ENCODE measurements at regions not wholly inside any gene's neighbourhood (a gene's known extent, or its start where the extent isn't known, plus 50 kb on each side); places are given as distances from the start of the nearest gene placed in this dataset.
"Not testable (repeated sequence)": the region's sequence is repeated elsewhere in the genome, so short reads cannot be mapped to it uniquely, and the experiment has no call there.

DNA sequence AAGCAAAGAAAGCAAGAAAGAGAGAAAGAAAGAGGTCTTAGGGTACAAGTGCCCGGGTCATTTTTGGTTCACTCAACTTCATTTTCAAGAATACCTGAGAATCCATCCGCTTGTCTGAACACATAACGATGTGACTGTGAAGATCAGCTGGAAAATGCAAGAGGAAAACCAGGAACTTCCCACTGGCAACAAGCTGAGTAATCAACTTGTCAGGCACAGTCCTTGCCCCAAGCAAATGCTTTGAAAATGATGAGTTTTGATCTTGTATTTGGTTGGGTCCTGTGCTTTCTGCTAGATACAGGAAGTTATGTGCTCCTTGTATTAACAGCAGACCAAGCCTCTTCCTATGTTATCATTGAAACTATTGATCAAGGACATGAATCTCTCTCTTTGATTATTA is 239.1 kb downstream of the ASMT start:
- no peak for DNase-seq

DNA sequence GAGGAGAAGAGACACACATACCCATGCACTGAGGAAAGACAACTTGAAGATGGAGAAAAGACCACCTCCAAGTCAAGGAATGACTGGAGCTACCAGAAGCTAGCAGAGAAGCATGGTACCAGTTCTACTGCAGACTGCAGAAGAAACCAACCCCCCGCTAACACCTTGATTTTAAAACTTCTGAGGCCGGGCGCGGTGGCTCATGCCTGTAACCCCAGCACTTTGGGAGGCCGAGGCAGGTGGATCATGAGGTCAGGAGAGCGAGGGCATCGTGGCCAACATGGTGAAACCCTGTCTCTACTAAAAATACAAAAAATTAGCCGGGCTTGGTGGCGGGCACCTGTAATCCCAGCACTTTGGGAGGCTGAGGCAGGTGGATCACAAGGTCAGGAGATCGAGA is 240.0 kb downstream of the ASMT start:
- DNase-seq = not testable (repeated sequence)

DNA sequence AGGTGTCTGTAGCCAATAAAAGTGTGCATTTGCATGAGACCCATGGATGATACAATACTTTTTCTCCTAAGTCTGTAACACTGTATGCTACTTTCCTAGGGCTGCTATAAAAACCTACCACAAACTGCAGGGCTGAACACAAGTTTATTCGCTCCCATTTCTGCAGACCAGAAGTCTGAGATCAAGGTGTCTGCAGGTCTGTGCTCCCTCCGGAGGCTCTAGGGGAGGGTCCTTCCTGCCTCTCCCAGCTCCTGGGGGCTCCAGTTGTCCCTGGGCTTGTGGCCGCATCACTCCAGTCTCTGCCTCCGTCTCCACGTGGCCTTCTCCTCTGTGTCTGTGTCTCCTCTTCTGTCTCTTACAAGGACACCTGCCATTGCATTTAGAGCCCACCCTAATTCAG is 244.4 kb downstream of the ASMT start:
- DNase-seq = not testable (repeated sequence)

DNA sequence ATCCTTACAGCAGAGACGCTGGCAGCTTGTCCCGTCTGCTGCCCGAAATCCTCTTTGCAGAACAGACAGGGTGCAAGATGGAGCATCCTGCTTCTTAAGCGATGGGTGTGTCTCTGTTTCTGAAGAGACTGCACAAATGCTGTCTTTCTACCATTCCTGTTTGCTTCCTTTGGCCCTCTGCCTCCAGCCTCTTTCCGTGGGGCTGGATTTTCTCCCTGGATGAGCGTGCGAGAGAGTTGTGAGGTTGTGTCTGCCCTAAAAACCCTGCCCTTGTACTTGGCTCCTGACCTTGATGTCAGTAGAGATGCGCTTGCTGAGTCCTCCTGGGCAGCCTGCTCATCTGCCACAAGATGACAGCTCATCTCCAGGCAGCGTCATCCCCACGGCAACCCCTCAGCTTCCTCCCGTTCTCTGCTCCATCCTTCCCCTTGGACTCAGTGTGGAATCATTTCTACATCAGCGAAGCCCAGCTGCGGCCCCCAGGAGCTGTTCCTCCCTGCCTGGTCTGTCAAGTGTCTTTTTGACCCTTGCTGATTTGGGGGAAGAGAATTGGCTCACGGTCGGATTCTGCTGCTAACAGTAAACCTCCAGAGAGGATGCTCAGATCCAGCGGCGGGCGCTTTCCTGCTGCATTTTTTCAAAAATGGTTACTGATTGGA is 246.2 kb downstream of the ASMT start:
- DNase-seq = no peak

DNA sequence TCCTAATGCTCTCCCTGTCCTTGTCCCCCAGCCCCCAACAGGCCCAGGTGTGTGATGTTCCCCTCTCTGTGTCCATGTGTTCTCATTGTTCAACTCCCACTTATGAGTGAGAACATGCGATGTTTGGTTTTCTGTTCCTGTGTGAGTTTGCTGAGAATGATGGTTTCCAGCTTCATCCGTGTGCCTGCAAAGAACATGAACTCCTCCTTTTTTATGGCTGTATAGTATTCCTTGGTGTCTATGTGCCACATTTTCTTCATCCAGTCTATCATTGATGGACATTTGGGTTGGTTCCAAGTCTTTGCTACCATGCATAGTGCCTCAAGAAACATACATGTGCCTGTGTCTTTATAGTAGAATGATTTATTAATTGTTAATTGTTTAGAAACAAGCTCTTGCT is 249.1 kb downstream of the ASMT start:
- DNase-seq = not testable (repeated sequence)

DNA sequence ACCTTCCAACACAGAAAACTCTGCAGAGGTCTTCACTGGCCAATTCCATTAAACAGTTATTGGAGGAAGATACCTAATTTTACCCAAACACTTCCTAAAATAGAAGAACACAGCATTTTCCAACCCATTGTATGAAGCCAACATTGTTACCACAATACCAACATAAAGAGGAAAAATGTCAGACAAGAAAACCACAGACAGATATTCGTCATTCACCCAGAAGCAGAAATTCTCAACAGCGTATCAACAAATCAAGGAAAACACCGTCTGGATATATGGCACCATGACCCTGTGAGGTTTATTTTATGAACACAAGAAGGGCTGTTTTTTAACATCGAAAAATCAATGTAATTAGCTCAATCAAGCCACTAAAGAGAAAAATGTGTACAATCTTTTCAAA is 255.6 kb downstream of the ASMT start:
- no peak for DNase-seq

DNA sequence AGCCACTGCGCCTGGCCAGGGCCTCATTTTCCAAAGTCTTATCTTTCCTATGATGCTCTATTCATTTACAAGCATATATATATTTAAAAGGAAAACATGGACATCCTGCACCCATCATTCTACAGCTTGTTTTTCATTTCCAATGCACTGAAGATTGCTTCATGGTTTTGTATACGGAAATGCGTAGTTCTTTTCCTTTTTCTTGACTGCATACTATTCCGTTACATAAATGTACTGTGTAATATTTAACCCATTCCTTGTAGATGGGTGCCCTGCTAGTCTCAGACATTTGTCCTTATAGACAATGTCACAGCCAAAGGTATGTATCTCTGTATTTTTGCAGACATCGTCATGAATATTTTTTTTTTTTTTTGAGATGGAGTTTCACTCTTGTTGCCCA is 257.0 kb downstream of the ASMT start:
- no peak for DNase-seq

DNA sequence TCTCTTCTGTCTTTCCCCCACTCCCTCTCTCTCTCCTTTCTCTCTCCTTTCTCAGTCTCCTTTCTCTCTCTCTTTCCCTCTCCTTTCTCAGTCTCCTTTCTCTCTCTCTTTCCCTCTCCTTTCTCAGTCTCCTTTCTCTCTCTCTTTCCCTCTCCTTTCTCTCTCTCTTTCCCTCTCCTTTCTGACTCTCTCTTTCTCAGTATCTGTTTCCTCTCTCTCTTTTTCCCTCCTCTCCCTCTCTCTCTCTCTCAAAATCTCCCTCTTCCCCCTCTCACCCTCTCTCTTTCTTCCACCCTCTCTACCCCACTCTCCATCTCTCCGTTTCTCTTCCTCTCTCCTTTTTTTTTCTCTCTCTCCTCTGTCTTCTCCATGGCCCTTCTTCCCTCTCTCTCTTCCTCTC is 258.8 kb downstream of the ASMT start:
- DNase-seq = no peak

DNA sequence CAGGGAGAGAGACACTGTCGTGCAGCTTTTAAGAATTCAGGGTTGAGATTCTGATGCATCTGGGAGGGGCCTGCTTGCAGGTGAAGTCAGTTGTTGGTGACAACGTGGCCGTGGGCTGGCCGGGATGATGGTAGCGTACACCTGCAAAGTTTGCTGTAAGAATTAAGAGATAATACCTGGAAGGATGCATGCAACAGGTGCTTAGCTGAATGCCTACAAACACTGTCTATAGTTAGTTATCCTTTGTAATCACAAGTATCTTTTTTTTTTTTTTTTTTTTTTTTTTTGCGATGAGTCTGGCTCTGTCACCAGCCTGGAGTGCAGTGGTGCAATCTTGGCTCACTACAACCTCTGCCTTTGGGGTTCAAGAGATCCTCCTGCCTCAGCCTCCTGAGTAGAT is 259.6 kb downstream of the ASMT start:
- DNase-seq = no peak

DNA sequence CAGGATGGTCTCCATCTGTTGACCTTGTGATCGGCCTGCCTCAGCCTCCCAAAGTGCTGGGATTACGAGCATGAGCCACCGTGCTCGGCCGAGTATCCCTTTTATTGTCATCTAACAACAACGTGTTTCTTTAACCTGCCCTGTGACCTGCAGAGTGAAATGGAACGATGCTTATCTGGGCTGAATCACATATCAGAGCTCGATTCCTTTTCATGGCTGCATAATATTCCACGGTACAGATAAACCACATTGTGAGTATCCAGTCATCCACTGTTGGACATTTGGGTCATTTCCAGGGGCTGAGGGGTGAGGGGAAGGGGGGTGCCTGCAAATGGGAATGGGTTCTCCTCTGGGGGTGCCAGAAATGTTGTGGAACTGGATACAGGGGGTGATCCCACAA is 260.0 kb downstream of the ASMT start:
- no peak for DNase-seq

DNA sequence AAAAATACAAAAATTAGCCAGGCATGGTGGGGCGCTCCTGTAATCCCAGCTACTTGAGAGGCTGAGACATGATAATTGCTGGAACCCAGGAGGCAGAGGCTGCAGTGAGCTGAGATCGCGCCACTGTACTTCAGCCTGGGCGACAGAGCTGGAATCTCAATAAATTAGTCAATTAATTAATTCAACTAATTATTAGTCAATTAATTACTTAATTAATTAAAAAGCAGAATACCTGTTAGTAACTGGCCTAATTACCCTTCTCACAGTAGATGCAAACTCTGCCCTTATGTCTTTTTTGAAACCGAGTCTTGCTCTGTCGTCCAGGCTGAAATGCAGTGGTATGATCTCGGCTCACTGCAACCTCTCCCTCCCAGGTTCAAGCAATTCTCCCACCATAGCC is 261.2 kb downstream of the ASMT start:
- no peak for DNase-seq

DNA sequence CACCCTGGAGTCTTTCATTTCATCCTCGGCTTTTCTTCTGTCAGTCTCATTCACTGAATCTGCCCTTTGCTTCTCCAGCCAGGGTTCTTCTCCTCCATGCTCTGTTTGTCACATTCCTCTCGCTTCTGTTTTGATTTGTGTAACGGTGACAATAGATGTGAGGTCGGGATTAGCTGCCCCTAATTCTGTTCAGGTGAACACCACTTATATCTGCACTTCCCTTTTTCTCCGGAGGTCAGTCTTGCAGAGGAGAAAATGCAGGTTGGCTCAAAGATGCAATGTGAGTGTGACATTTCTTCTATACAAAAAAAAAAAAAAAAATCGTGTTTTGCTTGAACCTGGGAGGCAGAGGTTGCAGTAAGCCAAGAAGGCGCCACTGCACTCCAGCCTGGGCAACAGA is 262.9 kb downstream of the ASMT start:
- DNase-seq = no peak

DNA sequence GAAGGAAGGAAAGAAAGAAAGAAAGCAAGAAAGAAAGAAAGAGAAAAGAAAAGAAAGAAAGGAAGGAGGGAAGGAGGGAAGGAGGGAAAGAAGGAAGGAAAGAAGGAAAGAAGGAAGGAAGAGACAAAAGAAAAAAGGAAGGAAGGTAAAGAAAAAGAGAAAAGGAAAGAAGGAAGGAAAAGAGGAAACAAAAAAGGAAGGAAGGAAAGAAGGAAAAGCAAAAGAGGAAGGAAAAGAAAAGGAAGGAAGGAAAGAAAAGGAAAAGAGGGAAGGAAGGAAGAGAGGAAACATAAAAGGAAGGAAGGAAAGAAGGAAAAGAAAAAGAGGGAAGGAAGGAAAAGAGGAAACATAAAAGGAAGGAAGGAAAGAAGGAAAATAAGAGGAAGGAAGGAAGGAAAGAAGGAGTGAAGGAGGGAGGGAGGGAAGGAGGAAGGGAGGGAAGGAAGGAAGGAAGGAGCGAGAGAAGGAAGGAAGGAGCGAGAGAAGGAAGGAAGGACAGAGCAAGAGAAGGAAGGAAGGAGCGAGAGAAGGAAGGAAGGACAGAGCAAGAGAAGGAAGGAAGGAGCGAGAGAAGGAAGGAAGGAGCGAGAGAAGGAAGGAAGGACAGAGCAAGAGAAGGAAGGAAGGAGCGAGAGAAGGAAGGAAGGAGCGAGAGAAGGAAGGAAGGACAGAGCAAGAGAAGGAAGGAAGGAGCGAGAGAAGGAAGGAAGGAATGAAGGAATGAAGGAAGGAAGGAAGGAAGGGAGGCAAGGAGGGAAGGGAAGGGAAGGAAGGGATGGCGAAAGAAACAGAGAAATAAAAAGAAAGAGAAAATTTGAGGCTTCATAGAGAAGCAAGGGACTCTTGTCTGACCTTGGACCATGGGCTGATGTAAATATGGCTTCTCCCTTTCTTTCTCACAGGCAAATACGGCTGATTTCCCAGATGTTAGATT is 266.3 kb downstream of the ASMT start:
- not testable (repeated sequence) for DNase-seq

DNA sequence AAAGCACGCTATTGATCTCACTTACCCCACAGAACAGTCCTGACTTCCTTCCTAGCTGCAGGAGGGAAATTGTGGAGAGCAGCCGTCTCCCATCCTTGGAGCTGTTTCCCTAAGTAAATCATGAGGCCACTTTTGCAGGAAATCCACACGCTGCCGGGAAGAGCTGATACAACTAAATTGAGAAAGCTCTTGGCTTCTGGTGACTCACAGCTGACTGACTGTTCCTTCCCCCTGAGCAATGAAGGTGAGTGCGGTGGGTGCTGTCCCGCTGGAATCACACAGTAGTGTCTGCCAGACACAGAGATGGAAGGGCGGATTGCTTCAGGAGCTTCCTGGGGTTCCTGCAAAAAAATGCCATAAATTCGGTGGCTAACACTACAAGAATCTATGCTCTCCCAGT is 268.9 kb downstream of the ASMT start:
- no peak for DNase-seq

DNA sequence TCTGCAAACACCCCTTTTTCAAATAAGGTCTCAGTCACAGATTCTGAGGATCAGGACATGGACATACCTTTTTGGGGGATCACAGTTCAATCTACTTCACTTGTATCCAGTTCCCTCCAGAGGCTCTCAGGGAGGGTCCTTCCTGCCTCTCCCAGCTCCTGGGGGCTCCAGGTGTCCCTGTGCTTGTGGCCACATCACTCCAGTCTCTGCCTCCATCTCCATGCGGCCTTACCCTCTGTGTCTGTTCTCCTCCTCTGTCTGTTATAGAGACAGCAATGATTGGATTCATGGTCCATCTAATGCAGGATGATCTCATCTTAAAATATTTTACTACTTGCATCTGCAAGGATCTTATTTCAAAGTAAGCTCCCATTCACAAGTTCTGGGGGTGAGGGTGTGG is 269.6 kb downstream of the ASMT start:
- DNase-seq = no peak

DNA sequence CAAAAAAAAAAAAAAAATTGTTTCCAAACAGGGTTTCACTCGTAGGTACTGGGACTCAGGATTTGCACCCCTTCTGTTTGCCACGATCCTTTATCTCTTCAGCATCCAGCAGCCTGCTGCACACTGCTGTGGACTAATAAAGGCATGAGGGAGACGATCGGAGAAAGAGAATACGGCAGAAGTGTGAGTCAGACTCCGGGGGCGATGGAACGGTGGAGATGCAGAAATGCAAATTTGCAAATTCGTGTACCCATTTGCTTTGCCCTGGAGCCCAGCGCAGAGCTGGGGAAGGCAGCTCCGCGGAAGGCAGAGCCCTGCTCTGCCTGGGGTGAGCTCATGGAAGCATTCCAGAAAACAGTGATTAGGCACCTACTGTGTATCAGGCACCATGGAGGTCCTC is 270.3 kb downstream of the ASMT start:
- DNase-seq = no peak

DNA sequence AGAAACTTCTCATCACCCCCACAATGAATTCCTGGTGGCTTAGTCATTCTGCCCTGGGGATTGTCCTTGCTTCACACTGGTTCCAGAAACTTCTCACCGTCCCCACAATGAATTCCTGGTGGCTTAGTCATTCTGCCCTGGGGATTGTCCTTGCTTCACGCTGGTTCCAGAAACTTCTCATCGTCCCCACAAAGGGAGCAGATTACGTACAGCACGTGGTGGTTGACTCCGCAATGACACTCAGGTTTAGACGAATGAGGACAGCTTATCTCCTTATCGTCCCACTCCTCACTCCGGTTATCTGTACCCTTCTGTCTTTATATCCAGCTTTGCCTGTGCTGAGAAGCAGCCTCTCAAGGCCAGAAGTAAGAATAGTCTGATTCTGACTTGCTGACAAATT is 273.4 kb downstream of the ASMT start:
- DNase-seq = not testable (repeated sequence)

DNA sequence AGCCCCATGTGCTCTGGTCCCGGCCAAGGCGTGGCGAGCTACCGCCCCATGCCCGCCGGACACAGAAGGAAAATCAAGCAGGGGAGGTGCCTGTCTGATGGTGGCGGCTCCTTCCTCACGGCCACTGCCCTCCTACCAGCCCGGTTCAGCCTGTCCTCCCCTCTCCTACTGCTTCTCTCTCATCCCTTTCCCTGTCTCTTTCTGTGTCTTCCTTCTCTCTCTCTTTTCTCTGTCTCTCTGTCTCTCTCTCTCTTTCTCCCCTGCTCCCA is 279.1 kb downstream of the ASMT start:
- no peak for DNase-seq

DNA sequence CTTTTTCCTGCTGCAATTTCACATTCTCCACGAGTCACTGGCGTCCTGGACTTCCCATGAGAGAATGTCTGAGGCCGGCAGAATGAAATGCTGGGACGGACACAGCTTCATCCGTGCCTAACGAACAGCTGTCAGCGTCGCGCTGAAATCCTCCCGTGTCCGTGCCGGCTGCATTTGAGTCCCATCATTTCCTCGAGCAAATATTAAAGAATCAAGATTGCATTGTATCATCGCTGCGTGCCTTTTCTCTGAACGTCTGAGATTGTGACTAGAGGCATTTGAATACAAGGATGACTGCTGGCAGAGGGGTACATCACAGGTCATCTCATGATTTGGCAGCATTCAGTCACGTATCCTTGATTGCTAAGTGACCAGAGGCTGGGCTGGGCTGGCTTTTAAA is 279.9 kb downstream of the ASMT start:
- DNase-seq = no peak

DNA sequence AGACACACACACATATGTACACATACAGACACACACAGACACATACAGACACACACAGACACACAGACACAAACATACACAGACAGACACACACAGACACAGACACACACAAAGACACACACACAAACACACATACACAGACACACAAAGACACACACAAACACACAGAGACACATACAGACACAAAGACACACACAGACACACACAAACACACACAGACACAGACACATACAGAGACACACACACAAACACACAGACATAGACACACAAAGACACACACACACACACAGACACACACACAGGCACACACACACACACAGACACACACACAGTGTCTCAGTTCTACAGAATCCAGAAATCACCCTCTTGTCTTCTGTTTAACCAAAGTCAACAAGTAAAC is 280.7 kb downstream of the ASMT start:
- DNase-seq = no peak

DNA sequence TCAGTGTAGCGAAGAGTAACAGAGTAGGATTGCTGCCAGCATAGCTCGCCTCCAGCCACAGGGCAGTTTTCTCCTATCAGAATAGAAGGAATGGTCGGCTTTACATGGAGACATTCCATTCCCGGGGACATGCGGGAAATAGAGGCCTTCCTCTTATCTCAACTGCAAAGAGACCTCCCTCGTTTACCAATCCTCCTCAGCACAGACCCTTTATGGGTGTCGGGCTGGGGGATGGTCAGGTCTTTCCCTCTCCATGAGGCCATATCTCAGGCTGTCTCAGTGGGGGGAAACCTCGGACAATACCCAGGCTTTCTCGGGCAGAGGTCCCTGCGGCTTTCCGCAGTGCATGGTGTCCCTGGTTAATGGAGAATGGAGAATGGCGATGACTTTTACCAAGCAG is 285.0 kb downstream of the ASMT start:
- DNase-seq = no peak

DNA sequence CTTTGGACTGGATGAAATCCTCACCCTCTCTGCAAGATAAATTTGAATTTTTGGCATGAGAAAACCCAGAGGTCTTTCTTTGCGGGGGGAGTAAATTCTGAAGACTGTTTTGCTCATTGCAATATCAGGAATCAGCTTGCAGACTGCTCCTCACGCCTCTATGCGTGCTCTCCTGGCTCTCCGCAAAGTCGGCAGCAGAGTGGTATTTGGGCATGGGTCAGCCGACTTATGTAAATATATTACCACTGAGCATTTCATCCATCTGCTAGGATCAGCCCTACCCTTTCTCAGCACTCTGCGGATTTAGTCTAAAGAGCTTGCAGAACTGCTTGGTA is 288.0 kb downstream of the ASMT start:
- DNase-seq = no peak

DNA sequence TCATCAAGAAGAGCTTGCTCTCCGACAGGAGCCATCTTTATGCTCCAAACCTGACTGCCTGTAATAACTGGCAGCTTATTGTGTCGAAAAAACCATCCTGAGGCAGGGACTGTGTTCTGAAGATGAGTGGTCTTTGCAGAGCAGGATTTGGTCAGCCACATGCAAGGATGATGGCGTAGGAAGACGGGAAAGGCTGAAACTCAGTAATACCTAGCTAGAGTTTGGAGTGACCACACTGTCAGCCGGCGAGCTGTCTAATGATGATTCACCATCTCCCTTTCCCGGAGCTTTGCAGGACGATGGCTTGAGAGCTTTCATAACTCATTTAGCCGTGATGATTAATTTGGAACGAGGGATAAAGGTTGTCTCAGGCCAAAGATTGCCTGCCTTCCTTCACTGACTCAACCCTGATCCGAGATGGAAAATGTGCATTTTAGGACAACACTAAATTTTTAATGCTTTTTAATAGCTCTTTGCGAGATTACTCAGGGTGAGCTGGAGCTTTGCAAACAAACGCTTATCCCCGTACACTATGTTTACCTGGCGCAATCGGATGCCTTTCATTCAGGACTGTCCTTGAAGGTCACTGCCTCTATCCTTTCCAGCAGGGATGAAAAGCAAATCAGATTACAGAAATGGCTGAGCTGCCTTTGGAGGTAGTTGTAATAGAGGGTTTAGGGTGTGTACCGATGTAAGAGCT is 288.5 kb downstream of the ASMT start:
- no peak for DNase-seq

DNA sequence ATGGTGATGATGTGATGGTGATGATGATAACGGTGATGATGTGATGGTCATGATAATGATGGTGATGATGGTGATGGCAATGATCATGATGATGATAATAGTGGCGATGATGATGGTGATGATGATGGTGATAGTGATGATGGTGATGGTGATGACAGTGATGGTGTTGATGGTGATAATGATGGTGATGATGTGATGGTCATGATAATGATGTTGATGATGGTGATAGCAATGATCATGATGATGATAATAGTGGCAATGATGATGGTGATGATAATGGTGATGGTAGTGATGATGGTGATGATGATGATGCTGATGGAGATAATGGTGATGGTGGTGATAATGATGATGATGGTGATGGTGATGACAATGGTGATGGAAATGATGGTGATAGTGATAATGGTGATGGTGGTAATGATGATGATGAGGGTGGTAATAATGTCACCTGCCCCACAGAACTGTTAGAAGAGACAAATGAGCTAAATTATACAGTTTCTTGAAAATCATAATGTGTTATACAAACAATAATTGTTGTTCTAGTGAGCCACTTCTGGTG is 289.9 kb downstream of the ASMT start:
- no peak for DNase-seq
